Keratinocyte (primary cell): ENCODE measurements at regions not wholly inside any gene's neighbourhood (a gene's known extent, or its start where the extent isn't known, plus 50 kb on each side); places are given as distances from the start of the nearest gene placed in this dataset.

ENCODE experiments used
- DNase-seq: peaks from one replicate; pipeline ENCODE4 v3.0.0-alpha.2; 2011; ENCODE audit warnings: low read depth, missing footprints, low spot score
- FAIRE-seq: peaks from 2 replicates; lab custom pipeline; 2011; peaks lifted over from hg19 to GRCh38; lab: Jason Lieb, UNC
- H2AFZ ChIP-seq: 2 replicates; pipeline ENCODE4 v1.6.0; 2012; ENCODE audit warnings: low read length, control low read depth, inconsistent platforms; ENCODE audit not compliant: control insufficient read depth
- H3K27ac ChIP-seq: 2 replicates; pipeline ENCODE4 v1.5.1; 2011; ENCODE audit warnings: low read length; ENCODE audit not compliant: control insufficient read depth, insufficient read depth
- H3K27me3 ChIP-seq: 3 replicates; pipeline ENCODE4 v1.6.0; 2011; ENCODE audit warnings: low read length; ENCODE audit not compliant: control insufficient read depth, insufficient read depth; ENCODE audit errors: extremely low read depth
- H3K36me3 ChIP-seq, 2 experiments: 2 replicates in 1 of 2; 3 replicates in 1 of 2; pipeline ENCODE4 v1.5.1; 2011; ENCODE audit warnings: low read length in 2 of 2, mild to moderate bottlenecking in 1 of 2; ENCODE audit not compliant: control insufficient read depth in 2 of 2, insufficient read depth in 2 of 2; ENCODE audit errors: extremely low read depth in 1 of 2
- H3K4me1 ChIP-seq: 3 replicates; pipeline ENCODE4 v1.5.1; 2011; ENCODE audit warnings: low read length; ENCODE audit not compliant: control insufficient read depth, insufficient read depth; ENCODE audit errors: extremely low read depth
- H3K4me2 ChIP-seq: 3 replicates; pipeline ENCODE4 v1.6.0; 2011; ENCODE audit warnings: low read depth, low read length; ENCODE audit not compliant: control insufficient read depth, insufficient read depth; ENCODE audit errors: extremely low read depth
- H3K4me3 ChIP-seq, 3 experiments: fragments of 200-600 bp in 1 of 3; sonication (generic) in 1 of 3; 2 replicates in 2 of 3; 3 replicates in 1 of 3; pipeline ENCODE4 v1.5.1; 2011 to 2016; ENCODE audit warnings: low read length in 3 of 3, mild to moderate bottlenecking in 3 of 3, control low read depth in 2 of 3, inconsistent platforms in 1 of 3, low read depth in 1 of 3, mixed read lengths in 1 of 3, mixed run types in 1 of 3, moderate library complexity in 1 of 3; ENCODE audit not compliant: control insufficient read depth in 2 of 3, insufficient read depth in 2 of 3; ENCODE audit errors: extremely low read depth in 1 of 3
- H3K79me2 ChIP-seq: 2 replicates; pipeline ENCODE4 v1.6.0; 2012; ENCODE audit warnings: low read length; ENCODE audit not compliant: control insufficient read depth, insufficient read depth
- H3K9ac ChIP-seq: 3 replicates; pipeline ENCODE4 v1.6.0; 2011; ENCODE audit warnings: low read length; ENCODE audit not compliant: control insufficient read depth, insufficient read depth; ENCODE audit errors: extremely low read depth
- H3K9me1 ChIP-seq: 3 replicates; pipeline ENCODE4 v1.6.0; 2011; ENCODE audit warnings: low read length; ENCODE audit not compliant: control insufficient read depth, insufficient read depth; ENCODE audit errors: extremely low read depth
- H3K9me3 ChIP-seq: 2 replicates; pipeline ENCODE4 v1.5.1; 2012; ENCODE audit warnings: low read depth, low read length; ENCODE audit not compliant: control insufficient read depth
- H4K20me1 ChIP-seq: 3 replicates; pipeline ENCODE4 v1.6.0; 2011; ENCODE audit warnings: low read length; ENCODE audit not compliant: control insufficient read depth, insufficient read depth; ENCODE audit errors: extremely low read depth
- EZH2 ChIP-seq: IDR thresholded peaks from one replicate; pipeline ENCODE4 v1.6.1; 2012; ENCODE audit warnings: inconsistent platforms, mild to moderate bottlenecking, low read length, moderate library complexity
- dilution Hi-C: fragments of 300-500 bp; cut with MboI; formaldehyde crosslinking; loops from one replicate; pipeline ENCODE4 v1.7.0; 2020; ENCODE audit warnings: low sequenced_read_pairs; ENCODE audit not compliant: extremely low pct_ligation_motif_present
- TF ChIP-seq, protein P1 (sequence below), 3 experiments: IDR thresholded peaks in 1 of 3; conservative IDR thresholded peaks in 1 of 3; optimal IDR thresholded peaks in 1 of 3; 2 replicates in 2 of 3; 3 replicates in 1 of 3; pipeline versions ENCODE3 to v1.5.1; 2011; ENCODE audit warnings: low read length in 3 of 3, mild to moderate bottlenecking in 3 of 3, moderate library complexity in 2 of 3, control low read depth in 1 of 3, inconsistent platforms in 1 of 3; ENCODE audit not compliant: insufficient read depth in 2 of 3; ENCODE audit errors: extremely low read depth in 1 of 3

DNA sequence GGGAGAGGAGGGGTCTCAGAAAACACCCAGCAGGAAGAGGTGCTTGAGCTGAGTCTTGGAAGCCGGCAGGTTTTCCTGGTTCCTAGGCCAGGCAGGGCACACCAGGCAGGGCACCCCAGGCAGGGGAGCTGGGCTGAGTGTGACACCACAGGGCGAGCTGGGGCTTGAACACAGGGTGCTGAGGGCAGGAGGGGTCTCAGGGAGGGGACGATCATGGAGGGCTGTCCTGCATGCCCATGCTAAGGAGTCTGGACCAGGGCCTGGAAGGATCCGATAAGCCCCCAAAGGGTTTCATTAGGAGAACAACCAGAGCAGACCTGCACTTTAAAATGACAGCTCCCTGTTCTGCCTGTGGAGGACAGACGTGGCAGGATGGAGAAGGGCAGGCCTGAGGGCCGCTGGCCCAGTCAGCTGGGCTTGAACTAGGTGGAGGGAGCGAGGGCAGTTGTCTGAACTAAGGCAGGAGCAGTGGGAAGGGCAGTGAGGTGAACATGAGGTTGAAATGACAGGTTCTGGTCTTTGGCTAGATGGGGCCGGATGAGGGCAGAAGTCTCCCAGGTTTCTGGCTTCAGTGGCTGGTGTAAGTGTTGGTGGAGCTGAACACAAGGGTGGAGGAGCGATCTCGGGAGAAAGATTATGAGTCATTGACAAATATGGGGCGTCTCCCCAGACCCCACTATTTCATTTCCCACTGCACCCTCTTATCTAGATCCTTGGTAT is 171.0 kb upstream of the PZP start:
- H3K79me2 ChIP-seq, result no peaks in the 10 kb centered on the region
- dilution Hi-C loops, result no loop called here
- H3K9me3 ChIP-seq, result no peaks in the 10 kb centered on the region
- H3K36me3 ChIP-seq, result no peaks in the 10 kb centered on the region
- no peaks in the 10 kb centered on the region for H4K20me1 ChIP-seq
- H3K27ac ChIP-seq, result no peak overlapping the region
- DNase-seq (no peak), FAIRE-seq (no peak)
- H3K27me3 ChIP-seq, result peaks cover 3% of the 10 kb centered on the region
- H3K9ac ChIP-seq, result no peak overlapping the region
- no peak for TF ChIP-seq EZH2
- TF ChIP-seq, protein P1, sequence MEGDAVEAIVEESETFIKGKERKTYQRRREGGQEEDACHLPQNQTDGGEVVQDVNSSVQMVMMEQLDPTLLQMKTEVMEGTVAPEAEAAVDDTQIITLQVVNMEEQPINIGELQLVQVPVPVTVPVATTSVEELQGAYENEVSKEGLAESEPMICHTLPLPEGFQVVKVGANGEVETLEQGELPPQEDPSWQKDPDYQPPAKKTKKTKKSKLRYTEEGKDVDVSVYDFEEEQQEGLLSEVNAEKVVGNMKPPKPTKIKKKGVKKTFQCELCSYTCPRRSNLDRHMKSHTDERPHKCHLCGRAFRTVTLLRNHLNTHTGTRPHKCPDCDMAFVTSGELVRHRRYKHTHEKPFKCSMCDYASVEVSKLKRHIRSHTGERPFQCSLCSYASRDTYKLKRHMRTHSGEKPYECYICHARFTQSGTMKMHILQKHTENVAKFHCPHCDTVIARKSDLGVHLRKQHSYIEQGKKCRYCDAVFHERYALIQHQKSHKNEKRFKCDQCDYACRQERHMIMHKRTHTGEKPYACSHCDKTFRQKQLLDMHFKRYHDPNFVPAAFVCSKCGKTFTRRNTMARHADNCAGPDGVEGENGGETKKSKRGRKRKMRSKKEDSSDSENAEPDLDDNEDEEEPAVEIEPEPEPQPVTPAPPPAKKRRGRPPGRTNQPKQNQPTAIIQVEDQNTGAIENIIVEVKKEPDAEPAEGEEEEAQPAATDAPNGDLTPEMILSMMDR (optimal IDR thresholded peaks at IDR 0.05 in 1 of 3, IDR thresholded peaks at IDR 0.05 in 1 of 3, conservative IDR thresholded peaks at IDR 0.05 in 1 of 3; ENCODE audit: extremely low read depth in 1 of 3, insufficient read depth in 2 of 3, low read length in 3 of 3), result no peak
- H3K4me3 ChIP-seq, result no peak overlapping the region
- H3K4me2 ChIP-seq, result no peak overlapping the region
- H3K9me1 ChIP-seq, result no peaks in the 10 kb centered on the region
- H2AFZ ChIP-seq, result no peak overlapping the region
- H3K4me1 ChIP-seq, result no peaks in the 10 kb centered on the region

DNA sequence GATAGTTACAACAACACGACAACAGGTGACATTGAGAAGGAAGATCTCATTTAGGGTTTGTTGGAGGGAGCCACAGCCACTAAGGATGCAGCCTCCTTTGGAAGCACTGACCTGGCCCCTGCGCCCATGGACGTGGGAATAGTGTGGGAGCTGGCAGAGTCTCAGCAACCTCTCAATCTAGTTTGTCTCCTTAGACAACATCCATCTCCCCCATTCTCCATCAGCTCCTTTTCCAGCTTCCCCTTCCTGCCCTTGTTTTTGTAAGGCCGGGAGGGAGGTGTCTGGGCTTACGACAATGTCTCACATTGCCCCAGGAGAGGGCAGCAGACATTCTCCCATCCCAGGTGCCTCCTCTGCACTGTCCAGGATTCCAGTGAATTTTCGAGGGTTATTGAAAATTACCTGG is 170.2 kb upstream of the PZP start:
- no peaks in the 10 kb centered on the region for H3K36me3 ChIP-seq
- no peak for DNase-seq
- no peak overlapping the region for H3K4me2 ChIP-seq
- H3K9ac ChIP-seq, result no peak overlapping the region
- peak; percentile 9 for FAIRE-seq
- dilution Hi-C loops, result no loop called here
- H3K9me1 ChIP-seq, result no peaks in the 10 kb centered on the region
- no peak overlapping the region for H3K27ac ChIP-seq
- no peak overlapping the region for H3K4me3 ChIP-seq
- no peaks in the 10 kb centered on the region for H3K9me3 ChIP-seq
- no peak overlapping the region for H2AFZ ChIP-seq
- TF ChIP-seq EZH2, result no peak
- TF ChIP-seq, protein P1 (optimal IDR thresholded peaks at IDR 0.05 in 1 of 3, IDR thresholded peaks at IDR 0.05 in 1 of 3, conservative IDR thresholded peaks at IDR 0.05 in 1 of 3; ENCODE audit: extremely low read depth in 1 of 3, insufficient read depth in 2 of 3, low read length in 3 of 3), result peak; percentile 36 to 71 (median 48)
- no peaks in the 10 kb centered on the region for H4K20me1 ChIP-seq
- no peaks in the 10 kb centered on the region for H3K79me2 ChIP-seq
- peaks cover 3% of the 10 kb centered on the region for H3K27me3 ChIP-seq
- H3K4me1 ChIP-seq, result no peaks in the 10 kb centered on the region
